ENCODE measurements at regions not wholly inside any gene's neighbourhood (a gene's known extent, or its start where the extent isn't known, plus 50 kb on each side); places are given as distances from the start of the nearest gene placed in this dataset.

DNA sequence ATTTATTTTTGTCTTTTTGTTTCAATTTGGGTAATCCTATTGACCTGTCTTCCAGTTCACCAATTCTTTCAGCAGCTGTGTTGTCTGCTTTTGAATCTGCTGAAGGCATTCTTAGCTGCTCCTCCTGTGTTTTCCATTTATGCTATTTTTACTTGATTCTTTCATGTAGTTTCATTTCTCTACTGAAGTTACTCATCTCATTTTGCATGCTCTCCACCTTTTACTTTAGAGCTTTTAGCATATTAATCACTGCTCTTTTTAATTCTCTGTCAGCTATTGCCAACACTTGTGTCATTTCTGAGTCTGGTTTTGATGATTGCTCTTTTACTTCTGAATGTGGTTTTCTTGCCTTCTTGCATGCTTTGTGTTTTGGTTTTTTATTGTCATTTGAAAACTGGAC lies 496.0 kb upstream of the CLINT1 start:
- DNase-seq (no peak), ATAC-seq (no peak)
- intact Hi-C loops (cut with DNase I) = no loop called here

DNA sequence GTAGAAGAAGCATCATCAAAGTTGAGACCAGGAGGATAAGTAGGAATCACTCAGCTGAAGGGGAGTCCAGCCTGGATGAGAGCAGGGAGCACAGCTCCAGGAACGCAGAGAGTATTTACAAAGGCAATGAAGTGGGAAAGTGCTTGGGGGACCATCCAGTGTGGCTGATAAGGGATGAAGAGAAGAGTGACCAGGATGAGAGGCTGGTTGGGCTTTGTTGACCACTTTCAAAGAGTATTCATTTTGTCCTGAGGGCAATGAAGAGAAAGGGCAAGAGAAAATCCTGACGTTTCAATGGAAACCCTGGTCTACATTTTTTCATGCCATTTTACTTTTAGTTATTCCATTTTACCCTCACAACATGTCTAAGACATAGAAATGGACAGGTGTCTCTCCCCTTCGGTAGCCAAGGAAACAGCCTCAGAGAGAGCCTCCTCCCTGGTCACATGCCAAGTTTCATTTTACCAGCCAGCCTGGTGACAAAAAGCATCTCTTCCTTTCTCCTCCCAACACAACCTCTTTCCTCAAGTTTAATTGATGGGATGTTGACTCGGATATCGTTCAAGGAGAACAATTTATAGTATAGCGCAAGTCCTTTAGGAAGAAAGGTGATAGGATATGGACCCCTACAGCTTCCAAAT lies 492.7 kb upstream of the CLINT1 start:
- intact Hi-C loops (cut with DNase I) = no loop called here
- no peak for DNase-seq
- ATAC-seq = no peak

DNA sequence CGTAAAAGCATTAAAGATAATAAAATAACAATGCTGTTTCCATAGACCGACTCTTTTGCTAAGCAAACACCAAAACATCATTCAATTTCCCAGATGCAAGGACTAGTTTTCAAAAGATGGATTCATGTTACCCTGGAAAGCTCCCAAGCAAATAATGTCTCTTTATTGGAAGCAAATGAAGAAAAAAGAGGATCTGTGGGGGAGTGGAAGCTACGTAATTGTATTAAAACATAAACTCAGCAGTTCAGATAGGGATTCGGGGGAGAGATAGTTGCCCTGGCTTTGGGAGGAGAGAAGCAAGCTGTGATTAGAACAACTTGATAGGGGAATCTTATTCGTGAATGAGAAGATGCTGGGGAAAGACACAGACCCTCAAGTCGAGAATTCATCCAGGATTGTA lies 491.0 kb upstream of the CLINT1 start:
- intact Hi-C loops (cut with DNase I) = no loop called here
- no peak for DNase-seq
- ATAC-seq = no peak

DNA sequence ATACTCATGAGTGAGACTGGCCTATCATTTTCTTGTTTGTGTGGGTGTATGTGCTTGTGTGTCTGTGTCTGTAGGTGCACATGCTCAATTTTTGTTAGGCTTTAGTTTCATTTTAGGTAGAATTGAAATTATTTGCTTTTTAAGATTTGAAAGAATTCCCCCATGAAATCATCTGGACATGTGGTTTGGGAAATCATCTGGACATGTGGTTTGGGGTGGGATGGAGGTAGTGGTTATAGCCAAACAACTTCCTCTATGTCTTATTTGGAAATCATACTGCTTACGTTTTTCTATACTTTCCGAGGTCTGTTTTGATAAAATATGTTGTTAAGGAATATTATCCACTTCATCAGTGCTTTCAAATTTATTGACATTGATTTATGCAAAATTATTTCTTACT lies 485.4 kb upstream of the CLINT1 start:
- ATAC-seq (no peak), DNase-seq (no peak)
- intact Hi-C loops (cut with DNase I) = no loop called here

- no peak for DNase-seq
- ATAC-seq = no peak
- intact Hi-C loops (cut with DNase I) = no loop called here
Observed at GRCh38 chr5:158340608-158341007, 481.7 kb upstream of the CLINT1 start.

- no peak for DNase-seq
- intact Hi-C loops (cut with DNase I) = no loop called here
- no peak for ATAC-seq
Observed at GRCh38 chr5:158326256-158326655, 467.3 kb upstream of the CLINT1 start.

DNA sequence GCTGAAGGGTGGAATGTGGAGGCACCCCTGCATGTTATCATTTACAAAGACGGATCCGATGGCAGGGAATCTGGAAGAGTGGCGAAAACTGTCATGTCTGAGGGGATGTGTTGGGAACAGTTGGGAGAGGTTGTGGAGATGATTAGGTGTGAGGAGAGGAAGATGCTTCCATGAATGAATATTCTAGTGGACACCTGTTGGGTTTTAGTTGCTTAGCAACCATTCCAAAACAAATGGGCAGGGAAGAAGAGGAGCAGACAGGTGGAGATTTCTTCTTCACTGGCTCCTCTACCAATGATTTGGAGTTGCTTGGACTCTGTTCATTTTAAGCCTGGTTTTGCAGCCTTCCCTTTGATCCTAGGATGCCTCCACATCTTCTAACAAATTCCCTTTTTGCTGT lies 465.3 kb upstream of the CLINT1 start:
- DNase-seq (no peak), ATAC-seq (no peak)
- intact Hi-C loops (cut with DNase I) = no loop called here

DNA sequence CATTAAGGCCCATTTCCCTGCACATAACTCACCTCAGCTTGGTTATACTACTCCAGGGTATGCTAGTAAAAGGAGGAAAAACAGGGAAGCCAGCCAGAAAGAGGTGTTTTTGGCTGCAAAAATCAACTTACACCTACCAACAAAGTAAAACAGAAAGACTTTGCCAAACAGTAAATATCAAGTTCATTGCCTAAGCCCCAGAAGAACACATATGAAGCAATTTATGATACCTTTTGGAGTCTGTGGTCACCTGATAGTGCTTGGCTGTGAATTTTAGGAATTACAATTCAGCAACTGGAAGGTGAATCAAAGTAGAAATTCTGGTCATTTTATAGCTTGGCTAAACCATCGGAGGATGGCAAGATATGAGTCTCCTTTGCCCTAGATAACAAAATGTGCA lies 463.7 kb upstream of the CLINT1 start:
- ATAC-seq = no peak
- DNase-seq = no peak
- intact Hi-C loops (cut with DNase I) = no loop called here

GRCh38 chr5:158320934-158321333 lies 462.0 kb upstream of the CLINT1 start:
- intact Hi-C loops (cut with DNase I) = no loop called here
- DNase-seq = no peak
- ATAC-seq = no peak

DNA sequence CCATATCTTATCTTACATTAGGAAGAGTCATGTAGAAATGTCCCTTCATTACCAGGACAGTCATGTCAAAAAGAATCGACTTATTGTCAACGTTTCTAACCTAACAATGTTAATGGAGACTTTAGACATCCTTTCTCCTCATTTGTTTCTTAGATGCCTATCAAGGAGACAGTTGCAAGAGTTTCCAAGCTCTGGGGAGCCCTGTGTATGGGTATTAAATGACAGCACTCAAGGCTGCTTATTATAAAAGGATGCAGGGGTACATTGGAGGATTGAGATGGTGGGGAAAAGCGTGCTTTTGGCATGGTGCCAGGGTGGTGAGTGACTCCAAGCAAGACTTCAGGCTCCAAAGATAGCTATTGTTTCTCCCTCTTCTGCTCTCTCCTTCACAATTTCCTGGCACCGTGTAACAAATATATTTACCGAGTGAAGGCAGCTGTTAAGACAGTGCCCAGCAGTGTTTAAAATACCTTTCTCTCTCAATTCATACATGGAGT lies 461.3 kb upstream of the CLINT1 start:
- ATAC-seq (no peak), DNase-seq (no peak)
- intact Hi-C loops (cut with DNase I) = no loop called here

GRCh38 chr5:158317507-158317906 lies 458.6 kb upstream of the CLINT1 start:
- no peak for DNase-seq

DNA sequence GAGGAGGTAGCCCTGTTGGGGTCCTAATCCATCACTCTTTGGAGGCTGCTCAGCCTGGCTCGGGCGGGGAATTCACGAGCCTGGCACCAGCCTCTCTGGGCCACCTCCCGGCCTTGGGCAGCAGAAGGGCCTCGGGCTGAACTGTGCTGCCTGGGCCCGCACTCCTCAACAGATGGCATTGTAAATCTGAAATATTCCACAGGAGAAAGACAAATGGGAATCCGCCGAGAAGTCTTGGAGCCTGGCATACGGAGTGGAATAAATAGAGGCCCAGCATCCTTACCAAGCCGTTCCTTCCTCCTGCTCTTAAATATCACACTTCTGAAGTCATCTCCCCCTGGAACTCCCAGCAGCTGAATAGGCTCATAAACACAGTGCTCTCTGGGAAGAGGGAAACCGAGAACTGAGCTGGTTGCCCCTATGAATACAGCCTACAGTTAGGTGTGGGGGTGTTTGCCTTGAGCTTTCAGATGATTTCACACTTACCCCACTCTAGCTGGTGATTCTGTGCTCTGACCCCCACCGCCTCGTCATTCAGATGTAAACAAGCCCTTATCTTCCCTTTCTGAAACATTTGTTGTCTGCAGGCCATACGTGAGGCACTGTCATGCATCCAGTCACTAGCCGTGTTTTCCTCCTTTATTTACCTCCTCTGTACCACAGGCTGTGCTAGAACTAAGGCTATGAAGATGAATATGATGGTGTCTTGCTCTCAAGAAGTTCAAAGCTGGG lies 455.0 kb upstream of the CLINT1 start:
- DNase-seq (no peak), ATAC-seq (no peak)
- intact Hi-C loops (cut with DNase I) = no loop called here

More at GRCh38 chr5:158317507-158317906, 458.6 kb upstream of the CLINT1 start:
- intact Hi-C loops (cut with DNase I) = no loop called here
- ATAC-seq = no peak

- ATAC-seq (no peak), DNase-seq (no peak)
- intact Hi-C loops (cut with DNase I) = no loop called here
Observed at GRCh38 chr5:158313027-158313732, 454.2 kb upstream of the CLINT1 start.

- ATAC-seq = no peak
- intact Hi-C loops (cut with DNase I) = no loop called here
- no peak for DNase-seq
Observed at GRCh38 chr5:158309088-158309807, 450.3 kb upstream of the CLINT1 start.

DNA sequence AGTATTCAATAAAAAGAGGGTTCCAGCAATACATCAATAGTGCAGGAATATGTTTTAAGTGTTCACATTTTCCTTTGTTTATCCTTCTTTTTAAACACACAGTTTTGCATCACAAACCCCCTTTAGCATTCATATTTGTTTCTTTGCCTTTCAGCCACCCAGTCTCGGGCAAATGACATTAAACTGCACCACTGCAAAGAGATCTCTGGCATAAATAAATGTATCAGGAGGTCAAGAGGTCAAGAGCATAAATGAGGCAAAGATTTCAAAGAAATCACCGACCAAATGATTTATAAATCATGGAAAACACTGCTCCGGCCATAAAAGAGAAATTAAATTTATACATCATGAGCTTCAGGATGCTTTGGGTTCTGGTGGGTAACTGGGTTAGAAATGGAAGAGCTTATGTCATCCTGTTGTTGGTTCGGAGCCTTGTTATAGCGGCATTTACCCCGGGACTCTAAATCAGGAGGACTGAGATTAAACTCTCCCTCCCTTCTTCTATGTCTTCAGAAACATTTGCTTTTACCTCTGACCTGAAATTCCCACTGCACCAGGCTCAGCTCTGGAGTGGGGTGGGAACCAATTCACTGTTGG lies 449.6 kb upstream of the CLINT1 start:
- ATAC-seq (no peak), DNase-seq (no peak)
- intact Hi-C loops (cut with DNase I) = no loop called here

DNA sequence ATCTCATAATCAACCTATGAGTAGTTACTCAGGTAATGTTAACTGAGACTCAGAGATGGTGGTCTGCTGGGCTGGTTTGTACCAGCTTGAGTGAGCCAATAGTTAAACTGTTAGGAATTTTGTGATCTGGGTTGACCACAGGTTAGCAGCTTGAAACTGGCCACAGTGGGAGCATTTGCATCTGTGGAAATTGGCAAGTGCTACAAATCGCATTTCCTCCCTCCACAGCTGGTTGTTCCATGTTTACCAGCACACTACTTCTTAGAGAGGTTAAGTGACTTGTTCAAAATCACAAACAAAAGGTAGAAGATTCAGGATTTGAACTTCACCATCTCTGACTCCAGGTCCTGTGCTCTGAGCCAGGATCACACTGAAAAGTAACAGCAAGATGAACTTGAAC lies 446.9 kb upstream of the CLINT1 start:
- DNase-seq (no peak), ATAC-seq (no peak)
- intact Hi-C loops (cut with DNase I) = no loop called here

DNA sequence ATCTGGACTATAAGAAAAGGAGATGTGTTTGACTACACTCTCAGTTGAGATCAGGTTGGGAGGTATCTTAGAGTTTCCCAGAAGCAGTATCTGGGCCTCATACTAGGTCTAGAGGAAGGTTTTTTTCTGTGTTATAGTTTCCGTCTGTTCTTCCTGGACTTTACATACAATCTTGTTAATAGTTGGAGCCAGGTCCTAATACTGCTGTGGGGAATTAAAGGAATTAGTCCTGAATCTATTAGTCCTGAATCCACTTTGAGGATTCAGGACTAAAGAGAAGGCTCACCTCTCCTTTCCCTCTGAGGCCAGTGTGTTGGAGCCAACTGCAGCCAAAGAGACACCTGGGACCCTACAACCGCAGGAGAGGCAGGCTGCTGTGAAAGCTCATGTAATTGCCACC lies 445.7 kb upstream of the CLINT1 start:
- intact Hi-C loops (cut with DNase I) = no loop called here
- no peak for DNase-seq
- no peak for ATAC-seq

GRCh38 chr5:158303883-158304282 lies 444.9 kb upstream of the CLINT1 start:
- intact Hi-C loops (cut with DNase I) = no loop called here
- DNase-seq = no peak
- ATAC-seq = no peak

DNA sequence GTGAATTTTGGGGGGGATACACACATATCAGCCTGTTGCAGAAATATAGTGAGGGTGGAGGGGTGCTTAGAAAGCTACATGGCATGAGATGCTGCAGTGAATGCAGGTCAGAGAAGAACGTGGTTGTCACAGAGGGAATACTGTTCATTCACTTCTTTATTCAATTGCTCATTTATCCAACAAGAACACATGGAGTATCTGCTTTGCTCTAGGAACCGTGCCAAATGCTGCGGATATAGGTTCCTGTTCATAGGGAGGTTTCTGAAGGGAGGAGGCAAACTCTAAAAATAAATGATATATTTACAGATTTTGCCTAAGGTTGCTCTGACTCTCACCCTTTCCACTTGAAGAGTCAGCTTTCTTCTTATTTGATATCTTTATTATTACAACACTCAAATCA lies 444.3 kb upstream of the CLINT1 start:
- intact Hi-C loops (cut with DNase I) = no loop called here
- ATAC-seq (no peak), DNase-seq (no peak)

GRCh38 chr5:158302029-158302428 lies 443.1 kb upstream of the CLINT1 start:
- intact Hi-C loops (cut with DNase I) = no loop called here
- ATAC-seq (no peak), DNase-seq (no peak)

All from left cardiac atrium (tissue), 4 donors.